Posterior cingulate gyrus (tissue), 11 donors: ENCODE measurements at regions not wholly inside any gene's neighbourhood (a gene's known extent, or its start where the extent isn't known, plus 50 kb on each side); places are given as distances from the start of the nearest gene placed in this dataset.
"Not testable (repeated sequence)": the region's sequence is repeated elsewhere in the genome, so short reads cannot be mapped to it uniquely, and the experiment has no call there.

Experiments used
- DNase-seq, 10 donors: peaks; one replicate each; pipeline versions ENCODE4 v3.0.0 to v3.0.0-alpha.2; 2020 to 2021; ENCODE audit warnings: mixed read lengths in 3 of 10
- intact Hi-C: fragments of 100-400 bp; cut with DNase I; formaldehyde crosslinking; loops from one replicate; pipeline ENCODE4 v1.15.1; 2023

- intact Hi-C loops: no loop called here
- DNase-seq: no peak
These were observed 397.7 kb downstream of the RPS6KC1 start for GRCh38 chr1:213448776-213449175.

DNA sequence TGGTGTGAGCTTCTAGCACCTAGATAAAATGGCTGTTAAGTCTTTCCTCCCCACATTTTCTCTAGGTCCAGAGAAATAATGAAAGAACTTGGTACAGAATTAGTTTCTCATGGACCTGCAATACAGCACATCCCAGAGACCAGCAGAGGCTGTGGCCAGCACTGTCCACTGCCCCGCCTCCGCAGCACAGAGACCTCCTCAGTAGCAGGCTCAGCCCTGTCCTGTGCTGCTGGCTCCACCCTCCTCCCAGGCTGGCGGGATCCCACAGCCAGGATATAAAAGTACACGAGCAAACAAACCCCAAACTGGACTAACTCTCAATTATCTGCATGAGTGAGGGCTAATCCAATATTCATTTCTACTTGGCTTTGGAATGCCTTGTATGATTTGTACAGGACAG, 401.5 kb downstream of the RPS6KC1 start:
- DNase-seq: no peak
- intact Hi-C loops: no loop called here

DNA sequence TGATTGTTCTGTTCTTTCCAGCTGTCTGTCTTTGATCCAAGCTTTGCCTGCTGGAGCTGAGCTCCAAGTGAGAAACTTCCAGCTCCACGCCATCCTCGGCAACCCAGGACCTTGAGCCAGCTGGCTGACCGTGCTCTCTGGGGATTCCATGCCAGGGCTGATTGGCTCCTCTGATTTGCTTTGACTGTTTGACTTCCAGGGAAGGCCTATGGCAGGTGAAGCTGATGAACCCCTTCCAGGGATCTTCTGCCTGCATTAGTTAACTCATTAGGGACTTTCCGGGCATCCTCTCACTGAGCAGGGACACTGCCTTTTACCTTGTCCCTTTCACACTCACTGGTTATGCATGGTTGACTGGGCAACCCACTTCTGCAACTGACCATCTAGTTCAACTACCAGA, 406.1 kb downstream of the RPS6KC1 start:
- intact Hi-C loops: no loop called here

DNA sequence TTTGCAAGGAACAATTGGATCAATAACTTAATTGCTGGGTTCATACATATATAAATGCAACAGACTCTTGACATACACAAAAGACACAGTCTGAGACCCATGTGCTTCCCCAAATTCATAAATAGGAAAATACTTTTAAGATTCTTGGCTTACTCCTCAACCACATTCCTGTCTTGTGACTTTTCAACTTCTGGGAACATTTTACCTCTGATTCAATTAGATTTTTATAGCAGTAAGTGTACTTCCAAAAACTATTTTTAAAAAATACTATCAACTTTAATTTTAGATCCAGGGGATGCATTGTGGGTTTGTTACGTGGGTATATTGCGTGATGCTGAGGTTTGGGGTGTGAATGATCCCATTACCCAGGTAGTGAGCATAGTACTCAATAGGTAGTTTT, 406.7 kb downstream of the RPS6KC1 start:
- intact Hi-C loops: no loop called here
- DNase-seq: no peak

More for the DNA sequence above, 406.1 kb downstream of the RPS6KC1 start:
- DNase-seq: peak in 1 of 10 donors; percentile 86

DNA sequence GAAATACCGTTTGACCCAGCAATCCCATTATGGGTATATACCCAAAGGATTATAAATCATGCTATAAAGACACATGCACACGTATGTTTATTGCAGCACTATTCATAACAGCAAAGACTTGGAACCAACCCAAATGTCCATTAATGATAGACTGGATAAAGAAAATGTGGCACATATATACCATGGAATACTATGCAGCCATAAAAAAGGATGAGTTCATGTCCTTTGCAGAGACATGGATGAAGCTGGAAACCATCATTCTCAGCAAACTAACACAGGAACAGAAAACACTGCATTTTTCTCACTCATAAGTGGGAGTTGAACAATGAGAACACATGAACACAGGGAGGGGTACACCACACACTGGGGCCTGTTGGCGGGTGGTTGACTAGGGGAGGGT, 411.3 kb downstream of the RPS6KC1 start:
- DNase-seq, intact Hi-C loops: not testable (repeated sequence)

- intact Hi-C loops: no loop called here
- DNase-seq: no peak
These were observed 413.9 kb downstream of the RPS6KC1 start for GRCh38 chr1:213464786-213465460.

DNA sequence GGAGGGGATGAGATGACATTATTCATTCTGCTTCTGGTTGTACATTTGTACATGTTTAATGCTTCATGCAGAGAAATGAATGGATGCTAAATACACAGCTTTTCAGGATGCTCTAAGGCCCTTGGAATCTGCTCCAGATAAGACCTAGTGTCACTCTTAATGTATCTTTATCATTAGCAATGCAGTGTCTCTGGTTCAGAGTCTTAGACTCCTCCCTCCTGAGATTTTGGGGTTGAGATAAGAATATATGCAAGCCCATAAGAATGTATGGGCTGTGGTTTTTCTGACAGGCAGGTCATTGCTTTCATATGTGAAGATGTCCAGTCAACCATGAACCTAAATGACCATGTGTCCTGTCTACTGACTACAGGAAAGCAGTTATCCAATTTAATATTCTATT, 415.5 kb downstream of the RPS6KC1 start:
- intact Hi-C loops: no loop called here
- DNase-seq: no peak

DNA sequence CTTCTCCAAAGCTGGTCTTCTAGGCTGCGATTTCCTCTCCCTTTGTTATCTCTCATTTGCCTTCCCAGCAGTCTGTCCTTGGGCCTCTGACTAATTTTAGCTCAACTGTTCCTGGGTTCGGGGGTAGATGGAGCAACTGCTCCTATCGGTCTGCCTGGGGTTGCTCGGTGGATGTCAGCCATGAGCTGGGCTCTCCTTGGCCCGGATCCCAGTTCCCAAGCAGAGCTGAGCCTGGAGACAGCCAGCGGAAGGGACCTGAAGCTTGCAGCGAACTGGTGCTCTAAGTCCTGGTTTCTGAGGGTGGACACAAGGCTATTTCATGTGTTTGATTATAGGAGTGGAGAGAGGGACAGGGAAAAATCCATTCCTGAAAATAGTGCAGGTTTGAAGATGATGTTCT, 423.0 kb downstream of the RPS6KC1 start:
- DNase-seq: peak in 4 of 10 donors; percentile 6 to 56 (median 28)
- intact Hi-C loops: no loop called here

GRCh38 chr1:213481395-213481794, 430.4 kb downstream of the RPS6KC1 start:
- intact Hi-C loops: no loop called here
- DNase-seq: no peak

DNA sequence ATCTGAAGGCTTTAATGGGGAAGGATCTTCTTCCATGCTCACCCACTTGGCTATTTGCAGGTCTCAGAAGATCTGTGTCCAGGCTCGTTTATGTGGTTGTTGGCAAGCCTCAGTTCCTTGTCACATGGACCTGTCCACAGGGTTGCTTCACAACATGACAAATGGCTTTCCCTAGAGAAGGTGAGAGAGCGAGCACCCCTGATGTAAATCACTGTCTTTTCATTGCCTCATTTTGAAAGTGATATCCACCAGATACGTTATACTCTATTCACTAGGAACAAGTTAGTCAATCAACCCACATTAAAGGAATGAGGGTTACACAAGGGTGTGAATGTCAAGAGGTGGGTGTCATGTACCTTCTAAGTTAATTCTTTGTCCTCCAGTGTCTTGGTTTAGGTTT, 433.3 kb downstream of the RPS6KC1 start:
- DNase-seq: no peak
- intact Hi-C loops: no loop called here

GRCh38 chr1:213484758-213485157, 433.7 kb downstream of the RPS6KC1 start:
- intact Hi-C loops: no loop called here

GRCh38 chr1:213486488-213486887, 435.4 kb downstream of the RPS6KC1 start:
- DNase-seq: no peak
- intact Hi-C loops: no loop called here

More at GRCh38 chr1:213484758-213485157, 433.7 kb downstream of the RPS6KC1 start:
- DNase-seq: no peak

GRCh38 chr1:213491468-213491867, 440.4 kb downstream of the RPS6KC1 start:
- intact Hi-C loops: no loop called here

GRCh38 chr1:213492161-213493041, 441.4 kb downstream of the RPS6KC1 start:
- no peak for DNase-seq
- intact Hi-C loops: no loop called here

More at GRCh38 chr1:213491468-213491867, 440.4 kb downstream of the RPS6KC1 start:
- DNase-seq: no peak

DNA sequence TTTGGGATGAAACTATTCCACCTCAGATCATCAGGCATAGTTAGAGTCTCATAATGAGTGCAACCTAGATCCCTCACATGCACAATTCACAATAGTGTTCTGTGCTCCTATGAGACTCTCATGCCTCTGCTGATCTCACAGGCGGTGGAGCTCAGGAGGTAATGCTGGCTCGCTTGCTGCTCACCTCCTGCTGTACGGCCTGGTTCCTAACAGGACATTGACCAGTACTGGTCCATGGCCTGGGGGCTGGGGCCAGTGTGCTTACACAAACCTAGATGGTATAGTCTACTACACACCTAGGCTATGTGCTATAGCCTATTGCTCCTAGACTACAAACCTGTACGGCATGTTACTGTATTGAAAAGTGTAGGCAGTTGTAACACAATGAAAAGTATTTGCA, 448.4 kb downstream of the RPS6KC1 start:
- intact Hi-C loops: no loop called here
- DNase-seq: peak in 1 of 10 donors; percentile 75

DNA sequence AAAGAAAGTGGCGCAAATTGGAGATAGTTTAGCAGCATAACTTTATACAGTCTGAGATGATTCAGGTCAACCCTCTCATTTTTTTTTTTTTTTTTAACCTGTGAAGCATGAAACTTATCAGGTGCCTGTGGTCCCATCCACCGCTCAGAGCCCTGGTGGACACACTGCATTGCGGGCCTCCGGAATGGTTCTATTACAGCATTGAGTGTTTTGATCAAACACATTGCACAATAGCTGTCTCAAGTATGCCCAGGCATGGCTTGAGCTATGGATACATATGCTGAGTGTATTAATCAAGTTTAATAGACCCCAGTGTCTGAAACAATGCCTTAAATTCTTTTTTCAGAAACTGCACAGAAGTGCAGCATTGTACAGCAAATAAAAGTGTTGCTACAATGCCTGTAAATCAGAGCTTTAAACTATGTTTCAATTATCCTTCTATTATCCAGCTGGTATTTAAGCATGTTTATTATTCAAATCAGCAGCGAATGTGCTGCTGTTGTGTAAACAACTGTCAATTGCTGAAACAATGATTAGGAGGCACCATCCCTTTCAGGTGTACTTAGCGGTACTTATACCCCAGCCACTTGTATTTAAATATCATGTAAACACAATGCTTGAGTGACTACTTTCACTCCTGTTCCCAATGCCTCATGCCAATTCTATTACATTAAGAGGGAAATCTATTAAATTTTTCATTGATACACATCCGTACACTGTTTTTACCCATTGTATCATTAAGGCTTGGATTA, 456.6 kb downstream of the RPS6KC1 start:
- intact Hi-C loops: no loop called here
- DNase-seq: no peak

DNA sequence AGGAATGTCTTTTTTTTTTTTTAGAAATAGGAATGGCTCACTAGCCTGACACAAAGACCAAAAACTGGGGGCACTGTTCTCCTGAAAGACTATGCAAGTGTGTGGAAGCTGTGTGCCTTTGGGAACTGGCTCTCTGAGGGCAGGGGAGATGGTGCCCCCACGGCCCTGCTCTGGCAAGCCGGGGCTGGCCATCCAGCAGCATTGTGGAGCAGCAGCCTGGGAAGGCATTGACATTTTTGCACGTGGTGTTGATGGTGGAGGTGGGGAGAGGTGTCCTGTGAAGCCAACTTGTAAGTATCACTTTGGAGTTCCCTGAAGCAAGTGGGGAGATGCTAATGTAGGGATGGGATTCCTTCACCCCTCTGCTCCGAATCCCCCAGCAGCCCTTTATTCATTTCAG, 460.1 kb downstream of the RPS6KC1 start:
- no peak for DNase-seq
- intact Hi-C loops: no loop called here

DNA sequence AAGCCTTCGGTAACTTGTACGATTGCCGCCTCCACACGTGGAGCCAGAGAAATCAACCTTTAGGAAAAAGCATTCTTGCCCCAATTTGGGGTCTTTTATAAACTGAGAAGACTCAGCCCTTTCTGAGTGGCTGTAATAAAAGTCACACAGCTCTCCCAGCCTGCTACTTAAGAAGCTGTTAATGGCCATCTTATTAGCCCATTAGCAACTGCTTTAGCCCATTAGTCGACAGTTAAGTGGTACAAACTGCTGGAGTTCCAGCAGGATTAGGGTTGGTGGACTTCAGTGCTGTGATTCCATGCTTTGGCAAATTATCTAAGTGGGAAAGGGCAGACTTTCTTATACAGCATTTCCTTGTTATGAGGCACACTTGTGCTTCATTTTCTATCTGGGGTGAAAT, 461.3 kb downstream of the RPS6KC1 start:
- intact Hi-C loops: no loop called here
- no peak for DNase-seq

- intact Hi-C loops: no loop called here
These were observed 462.0 kb downstream of the RPS6KC1 start for GRCh38 chr1:213513006-213513405.

GRCh38 chr1:213514408-213515179, 463.6 kb downstream of the RPS6KC1 start:
- intact Hi-C loops, DNase-seq: not testable (repeated sequence)

More at GRCh38 chr1:213513006-213513405, 462.0 kb downstream of the RPS6KC1 start:
- DNase-seq: no peak
